DOHH2 (cell line): ENCODE measurements at regions not wholly inside any gene's neighbourhood (a gene's known extent, or its start where the extent isn't known, plus 50 kb on each side); places are given as distances from the start of the nearest gene placed in this dataset.

Experiments
- H3F3A ChIP-seq: fragments of 200-600 bp; sonication (generic), shearing (Covaris generic); 2 replicates; pipeline ENCODE4 v1.6.0; 2016; ENCODE audit warnings: antibody characterized with exemption, mild to moderate bottlenecking; ENCODE audit not compliant: control insufficient read depth, insufficient read depth
- H3K27ac ChIP-seq: fragments of 200-600 bp; sonication (generic); 2 replicates; pipeline ENCODE4 v1.5.1; 2014; ENCODE audit warnings: low read depth, mild to moderate bottlenecking, low read length, moderate library complexity
- H3K27me3 ChIP-seq: fragments of 200-600 bp; sonication (generic); 2 replicates; pipeline ENCODE4 v1.6.1; 2014; ENCODE audit warnings: mild to moderate bottlenecking, low read length, mixed read lengths; ENCODE audit not compliant: control insufficient read depth
- H3K36me3 ChIP-seq: fragments of 200-600 bp; sonication (generic); 2 replicates; pipeline ENCODE4 v1.6.1; 2014; ENCODE audit warnings: mild to moderate bottlenecking, low read length, moderate library complexity, mixed read lengths; ENCODE audit not compliant: control insufficient read depth
- H3K4me1 ChIP-seq: fragments of 200-600 bp; sonication (generic); 2 replicates; pipeline ENCODE4 v1.6.1; 2014; ENCODE audit warnings: mild to moderate bottlenecking, low read length, mixed read lengths; ENCODE audit not compliant: control insufficient read depth
- H3K4me2 ChIP-seq: fragments of 200-600 bp; sonication (generic); 2 replicates; pipeline ENCODE4 v1.6.0; 2014; ENCODE audit warnings: mild to moderate bottlenecking, low read length, moderate library complexity
- H3K4me3 ChIP-seq: fragments of 200-600 bp; sonication (generic); 2 replicates; pipeline ENCODE4 v1.5.1; 2014; ENCODE audit warnings: mild to moderate bottlenecking, low read length, mixed read lengths
- H3K79me2 ChIP-seq: fragments of 200-600 bp; sonication (generic); 2 replicates; pipeline ENCODE4 v1.6.1; 2014; ENCODE audit warnings: mild to moderate bottlenecking, low read length, mixed read lengths; ENCODE audit not compliant: control insufficient read depth
- H3K9me2 ChIP-seq: fragments of 200-600 bp; sonication (generic); replicated peaks from 2 replicates; pipeline ENCODE4 v1.6.1; 2014; ENCODE audit warnings: mild to moderate bottlenecking, low read length, mixed read lengths; ENCODE audit not compliant: control insufficient read depth
- H3K9me3 ChIP-seq: fragments of 200-600 bp; sonication (generic); 2 replicates; pipeline ENCODE4 v1.6.1; 2014; ENCODE audit warnings: antibody characterized with exemption, low read length, mixed read lengths; ENCODE audit not compliant: control insufficient read depth, insufficient read depth
- H4K20me1 ChIP-seq: fragments of 200-600 bp; sonication (generic); 2 replicates; pipeline ENCODE4 v1.6.0; 2014; ENCODE audit warnings: low read depth, mild to moderate bottlenecking, antibody characterized with exemption, low read length, moderate library complexity; ENCODE audit not compliant: control insufficient read depth, insufficient read depth
- CTCF ChIP-seq: fragments of 200-600 bp; sonication (generic); IDR thresholded peaks from one replicate; pipeline ENCODE4 v1.5.1; 2014; ENCODE audit warnings: antibody characterized with exemption, mild to moderate bottlenecking, low read depth, low read length; ENCODE audit not compliant: poor library complexity, severe bottlenecking
- EZH2phosphoT487 ChIP-seq: fragments of 200-600 bp; sonication (generic); IDR thresholded peaks from 2 replicates; pipeline ENCODE4 v1.6.1; 2017; ENCODE audit warnings: borderline replicate concordance, mild to moderate bottlenecking, antibody characterized with exemption, low read length, moderate library complexity, mixed read lengths

GRCh38 chr17:71057448-71057847 is 888.1 kb downstream of the KCNJ2 start:
- H3K9me2 ChIP-seq: no peaks in the 10 kb centered on the region

GRCh38 chr17:71057938-71058337 is 888.6 kb downstream of the KCNJ2 start:
- Histone ChIP-seq H3F3A (no peaks in the 10 kb centered on the region), H3K36me3 (no peaks in the 10 kb centered on the region), H3K9me2 (no peaks in the 10 kb centered on the region), H3K9me3 (no peaks in the 10 kb centered on the region), H3K4me2 (no peak overlapping the region), H3K4me1 (no peaks in the 10 kb centered on the region), H3K27ac (no peak overlapping the region), H3K27me3 (no peaks in the 10 kb centered on the region), H4K20me1 (no peaks in the 10 kb centered on the region), H3K79me2 (no peaks in the 10 kb centered on the region), H3K4me3 (no peak overlapping the region)
- TF ChIP-seq CTCF: no peak
- TF ChIP-seq EZH2phosphoT487: no peak

More at GRCh38 chr17:71057448-71057847, 888.1 kb downstream of the KCNJ2 start:
- Histone ChIP-seq H3K4me1 (no peaks in the 10 kb centered on the region), H3K9me3 (no peaks in the 10 kb centered on the region), H3K4me3 (no peak overlapping the region), H3K4me2 (no peak overlapping the region), H3K79me2 (no peaks in the 10 kb centered on the region), H3K27ac (no peak overlapping the region), H3K36me3 (no peaks in the 10 kb centered on the region), H3F3A (no peaks in the 10 kb centered on the region), H4K20me1 (no peaks in the 10 kb centered on the region), H3K27me3 (no peaks in the 10 kb centered on the region)
- TF ChIP-seq CTCF (no peak), EZH2phosphoT487 (no peak)

- H3K4me1 ChIP-seq: no peaks in the 10 kb centered on the region
- no peak overlapping the region for H3K27ac ChIP-seq
- no peak for TF ChIP-seq EZH2phosphoT487
- no peak for TF ChIP-seq CTCF
- H3K4me3 ChIP-seq: no peak overlapping the region
- H3K79me2 ChIP-seq: no peaks in the 10 kb centered on the region
- H3K9me3 ChIP-seq: no peaks in the 10 kb centered on the region
- H3F3A ChIP-seq: no peaks in the 10 kb centered on the region
- H3K27me3 ChIP-seq: no peaks in the 10 kb centered on the region
- H3K9me2 ChIP-seq: no peaks in the 10 kb centered on the region
- no peaks in the 10 kb centered on the region for H3K36me3 ChIP-seq
- H4K20me1 ChIP-seq: no peaks in the 10 kb centered on the region
- no peak overlapping the region for H3K4me2 ChIP-seq
Observed at GRCh38 chr17:71063127-71063526, 893.8 kb downstream of the KCNJ2 start.

GRCh38 chr17:71063559-71063958 is 894.2 kb downstream of the KCNJ2 start:
- H3K79me2 ChIP-seq: no peaks in the 10 kb centered on the region
- H3K27ac ChIP-seq: no peak overlapping the region
- H3K4me2 ChIP-seq: no peak overlapping the region
- TF ChIP-seq CTCF (no peak), EZH2phosphoT487 (no peak)
- no peaks in the 10 kb centered on the region for H3K36me3 ChIP-seq
- H3K4me1 ChIP-seq: no peaks in the 10 kb centered on the region
- no peak overlapping the region for H3K4me3 ChIP-seq
- H4K20me1 ChIP-seq: no peaks in the 10 kb centered on the region
- H3K9me3 ChIP-seq: no peaks in the 10 kb centered on the region
- no peaks in the 10 kb centered on the region for H3K9me2 ChIP-seq
- no peaks in the 10 kb centered on the region for H3K27me3 ChIP-seq
- H3F3A ChIP-seq: no peaks in the 10 kb centered on the region
